Activated CD8-positive, alpha-beta T cell treated with anti-CD3 and anti-CD28 coated beads for 36 hours (primary cell): ENCODE measurements at regions not wholly inside any gene's neighbourhood (a gene's known extent, or its start where the extent isn't known, plus 50 kb on each side); places are given as distances from the start of the nearest gene placed in this dataset.

Experiments used
- ATAC-seq: fragments of 200-7000 bp; cut with Tn5 transposase; one replicate; pipeline ENCODE4 v1.10.0; 2021; ENCODE audit warnings: mild to moderate bottlenecking, moderate library complexity
- CTCF ChIA-PET: fragments of 350-600 bp; sonication (Branson Sonifier 250); formaldehyde crosslinking; loops from one replicate; lab custom pipeline; 2021; ENCODE audit warnings: antibody characterized with exemption; lab: Charles Lee
- POLR2A ChIA-PET: fragments of 350-600 bp; sonication (Branson Sonifier 250); formaldehyde crosslinking; loops from one replicate; lab custom pipeline; 2021; ENCODE audit warnings: antibody characterized with exemption; lab: Charles Lee
- DNase-seq: peaks from one replicate; pipeline ENCODE4 v3.0.0-alpha.2; 2020
- H3K27ac Mint-ChIP-seq: one replicate; pipeline ENCODE4 v1.8.0; 2021; ENCODE audit warnings: mild to moderate bottlenecking, mixed read lengths
- H3K27me3 Mint-ChIP-seq: one replicate; pipeline ENCODE4 v1.8.0; 2021; ENCODE audit warnings: mixed read lengths
- H3K36me3 Mint-ChIP-seq: one replicate; pipeline ENCODE4 v1.8.0; 2021; ENCODE audit warnings: low read depth, mixed read lengths
- H3K4me1 Mint-ChIP-seq: one replicate; pipeline ENCODE4 v1.8.0; 2021; ENCODE audit warnings: low read depth, mixed read lengths
- H3K4me3 Mint-ChIP-seq: one replicate; pipeline ENCODE4 v1.8.0; 2021; ENCODE audit warnings: mild to moderate bottlenecking, moderate library complexity, mixed read lengths
- H3K9me3 Mint-ChIP-seq: one replicate; pipeline ENCODE4 v1.8.0; 2021; ENCODE audit warnings: mixed read lengths
- intact Hi-C: fragments of 100-400 bp; cut with micrococcal nuclease; formaldehyde crosslinking; loops from one replicate; pipeline ENCODE4 v1.10.0; 2022
- TF ChIP-seq, protein P1 (sequence below): fragments of 200-600 bp; IDR thresholded peaks from one replicate; pipeline ENCODE4 v1.8.0; 2022; ENCODE audit warnings: antibody characterized with exemption, mild to moderate bottlenecking

DNA sequence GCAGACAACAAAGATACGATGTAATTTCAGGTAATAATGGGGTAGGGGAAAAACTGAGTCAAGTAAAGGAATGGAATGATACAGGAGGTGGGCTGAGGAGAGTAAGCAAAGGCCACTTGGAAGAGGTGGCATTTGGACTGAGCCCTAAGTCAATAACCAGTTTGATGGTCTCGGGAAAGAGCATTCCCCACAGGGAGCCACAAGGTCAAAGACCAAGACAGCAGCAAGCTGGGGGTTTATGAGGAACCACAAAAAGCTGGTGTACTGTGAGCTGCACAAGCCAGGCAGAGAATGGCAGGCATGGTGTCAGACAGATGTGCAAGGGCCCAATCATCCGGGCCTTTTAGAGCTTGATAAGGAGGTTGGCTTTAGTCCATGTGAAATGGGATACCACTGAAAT lies 98.7 kb downstream of the NOC3L start:
- TF ChIP-seq, protein P1, sequence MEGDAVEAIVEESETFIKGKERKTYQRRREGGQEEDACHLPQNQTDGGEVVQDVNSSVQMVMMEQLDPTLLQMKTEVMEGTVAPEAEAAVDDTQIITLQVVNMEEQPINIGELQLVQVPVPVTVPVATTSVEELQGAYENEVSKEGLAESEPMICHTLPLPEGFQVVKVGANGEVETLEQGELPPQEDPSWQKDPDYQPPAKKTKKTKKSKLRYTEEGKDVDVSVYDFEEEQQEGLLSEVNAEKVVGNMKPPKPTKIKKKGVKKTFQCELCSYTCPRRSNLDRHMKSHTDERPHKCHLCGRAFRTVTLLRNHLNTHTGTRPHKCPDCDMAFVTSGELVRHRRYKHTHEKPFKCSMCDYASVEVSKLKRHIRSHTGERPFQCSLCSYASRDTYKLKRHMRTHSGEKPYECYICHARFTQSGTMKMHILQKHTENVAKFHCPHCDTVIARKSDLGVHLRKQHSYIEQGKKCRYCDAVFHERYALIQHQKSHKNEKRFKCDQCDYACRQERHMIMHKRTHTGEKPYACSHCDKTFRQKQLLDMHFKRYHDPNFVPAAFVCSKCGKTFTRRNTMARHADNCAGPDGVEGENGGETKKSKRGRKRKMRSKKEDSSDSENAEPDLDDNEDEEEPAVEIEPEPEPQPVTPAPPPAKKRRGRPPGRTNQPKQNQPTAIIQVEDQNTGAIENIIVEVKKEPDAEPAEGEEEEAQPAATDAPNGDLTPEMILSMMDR = no peak
- ChIA-PET POLR2A (no interaction called here), CTCF (no interaction called here)
- Mint-ChIP-seq H3K9me3 (no peaks in the 10 kb centered on the region), H3K27ac (no peak overlapping the region), H3K36me3 (no peaks in the 10 kb centered on the region), H3K4me3 (no peak overlapping the region), H3K27me3 (peaks cover 14% of the 10 kb centered on the region), H3K4me1 (no peaks in the 10 kb centered on the region)
- no peak for DNase-seq
- intact Hi-C loops = no loop called here
- no peak for ATAC-seq

- peaks cover 1% of the 10 kb centered on the region for H3K9me3 Mint-ChIP-seq
- ChIA-PET POLR2A (no interaction called here), CTCF (no interaction called here)
- peaks cover 1% of the 10 kb centered on the region for H3K36me3 Mint-ChIP-seq
- H3K27me3 Mint-ChIP-seq = peaks cover 15% of the 10 kb centered on the region
- DNase-seq = no peak
- intact Hi-C loops = no loop called here
- no peak overlapping the region for H3K27ac Mint-ChIP-seq
- no peak for ATAC-seq
- TF ChIP-seq, protein P1 = no peak
- H3K4me3 Mint-ChIP-seq = no peak overlapping the region
- no peaks in the 10 kb centered on the region for H3K4me1 Mint-ChIP-seq
Measured at GRCh38 chr10:94266091-94266490, 96.6 kb downstream of the NOC3L start.

DNA sequence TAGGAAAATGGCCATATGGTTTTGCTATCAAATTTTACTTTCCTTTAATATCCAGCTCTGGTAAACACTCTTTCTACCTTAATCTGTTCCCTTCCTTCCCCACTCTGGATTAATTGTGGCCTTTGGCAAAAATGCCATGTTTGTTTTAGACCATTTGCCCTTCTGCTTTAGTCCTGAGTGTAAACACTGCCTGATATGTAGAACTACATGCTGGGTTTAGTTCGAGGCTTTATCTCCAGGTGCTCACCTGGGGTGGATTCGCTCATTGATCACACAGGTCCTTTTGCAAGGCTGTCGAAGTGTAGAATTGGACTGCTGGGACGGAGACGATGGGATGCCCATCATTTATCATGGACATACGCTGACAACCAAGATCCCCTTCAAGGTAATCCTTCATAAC lies 94.1 kb downstream of the NOC3L start:
- CTCF ChIA-PET = interaction anchor here (1.3 kb wide), 1 partner anchor 52 kb away, joined by 4 read pairs; no protein-coding TSS in a partner anchor
- TF ChIP-seq, protein P1 = no peak
- H3K27ac Mint-ChIP-seq = no peak overlapping the region
- no peaks in the 10 kb centered on the region for H3K4me1 Mint-ChIP-seq
- intact Hi-C loops = no loop called here
- no peak for ATAC-seq
- peaks cover 1% of the 10 kb centered on the region for H3K36me3 Mint-ChIP-seq
- H3K9me3 Mint-ChIP-seq = peaks cover 12% of the 10 kb centered on the region
- POLR2A ChIA-PET = no interaction called here
- H3K4me3 Mint-ChIP-seq = no peak overlapping the region
- peaks cover 11% of the 10 kb centered on the region for H3K27me3 Mint-ChIP-seq
- no peak for DNase-seq

DNA sequence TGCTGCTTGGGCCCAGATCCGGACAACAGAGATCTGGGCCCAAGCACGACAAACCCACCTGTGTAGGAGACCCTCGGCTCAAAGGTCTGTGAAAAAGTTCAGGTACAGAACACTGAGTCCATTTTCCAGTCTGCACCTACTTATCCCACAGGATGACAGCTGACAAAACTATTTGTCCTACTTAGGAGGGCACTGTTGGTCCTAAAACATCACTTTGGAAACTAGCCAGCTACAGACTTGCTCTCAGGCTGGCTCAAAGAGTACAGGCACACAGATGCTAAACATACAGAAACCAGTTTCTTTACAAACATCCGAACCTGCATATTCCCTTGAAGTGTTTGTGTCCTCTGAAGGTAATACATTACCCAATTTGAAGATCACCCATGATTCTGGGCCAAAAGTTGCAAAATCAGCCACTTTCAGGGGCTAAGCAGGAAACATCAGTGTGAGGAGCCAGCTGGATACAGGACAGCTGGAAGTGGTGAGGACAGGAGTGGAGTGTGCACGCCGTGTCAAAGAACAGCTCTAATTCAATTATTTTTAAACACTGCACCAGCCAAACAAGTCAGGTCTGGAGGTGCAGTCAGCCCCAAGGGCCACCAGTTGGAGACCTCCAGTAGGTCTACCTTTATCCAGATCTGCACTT lies 88.5 kb downstream of the NOC3L start:
- Mint-ChIP-seq H3K9me3 (peaks cover 12% of the 10 kb centered on the region), H3K4me3 (no peak overlapping the region), H3K27me3 (peaks cover 4% of the 10 kb centered on the region), H3K4me1 (no peaks in the 10 kb centered on the region), H3K36me3 (peaks cover 1% of the 10 kb centered on the region), H3K27ac (no peak overlapping the region)
- DNase-seq (no peak), ATAC-seq (no peak)
- ChIA-PET CTCF (no interaction called here), POLR2A (no interaction called here)
- intact Hi-C loops = no loop called here
- TF ChIP-seq, protein P1 = no peak

GRCh38 chr10:94276140-94276539 lies 86.6 kb downstream of the NOC3L start:
- H3K27me3 Mint-ChIP-seq = peaks cover 8% of the 10 kb centered on the region
- TF ChIP-seq, protein P1 = no peak
- ATAC-seq = no peak
- peaks cover 2% of the 10 kb centered on the region for H3K4me1 Mint-ChIP-seq
- H3K36me3 Mint-ChIP-seq = no peaks in the 10 kb centered on the region
- no peak overlapping the region for H3K27ac Mint-ChIP-seq
- peaks cover 11% of the 10 kb centered on the region for H3K9me3 Mint-ChIP-seq
- H3K4me3 Mint-ChIP-seq = no peak overlapping the region
- no peak for DNase-seq
- intact Hi-C loops = no loop called here
- POLR2A ChIA-PET = no interaction called here
- CTCF ChIA-PET = interaction anchor here (0.6 to 1.1 kb wide), 3 partner anchors 44 to 168 kb away, joined by 3 to 4 read pairs (median 3); no protein-coding TSS in a partner anchor
